NCI-H748 (cell line): ENCODE measurements at regions not wholly inside any gene's neighbourhood (a gene's known extent, or its start where the extent isn't known, plus 50 kb on each side); places are given as distances from the start of the nearest gene placed in this dataset.

Source experiments
- DNase-seq: peaks from one replicate; lab custom pipeline; 2025; ENCODE audit not compliant: unreplicated experiment; lab: John Stamatoyannopoulos, UW

- DNase-seq = no peak
Measured at GRCh38 chr9:78559449-78559885, 262.5 kb downstream of the PSAT1 start.

GRCh38 chr9:78562021-78562420 is 265.1 kb downstream of the PSAT1 start:
- no peak for DNase-seq

GRCh38 chr9:78563269-78563668 is 266.3 kb downstream of the PSAT1 start:
- DNase-seq = peak; percentile 35

- DNase-seq = no peak
Measured at GRCh38 chr9:78565481-78565880, 268.6 kb downstream of the PSAT1 start.

GRCh38 chr9:78566521-78566920 is 269.6 kb downstream of the PSAT1 start:
- no peak for DNase-seq

- DNase-seq = no peak
Measured at GRCh38 chr9:78566948-78567675, 270.2 kb downstream of the PSAT1 start.

- DNase-seq = no peak
Measured at GRCh38 chr9:78567693-78568092, 270.8 kb downstream of the PSAT1 start.

- DNase-seq = no peak
Measured at GRCh38 chr9:78568774-78569173, 271.8 kb downstream of the PSAT1 start.

GRCh38 chr9:78572266-78572665 is 275.3 kb downstream of the PSAT1 start:
- no peak for DNase-seq

- no peak for DNase-seq
Measured at GRCh38 chr9:78573205-78573604, 276.3 kb downstream of the PSAT1 start.

GRCh38 chr9:78573669-78574068 is 276.7 kb downstream of the PSAT1 start:
- no peak for DNase-seq

- DNase-seq = peak; percentile 38
Measured at GRCh38 chr9:78574354-78575045, 277.6 kb downstream of the PSAT1 start.

GRCh38 chr9:78575081-78575480 is 278.2 kb downstream of the PSAT1 start:
- no peak for DNase-seq

- no peak for DNase-seq
Measured at GRCh38 chr9:78575771-78576170, 278.8 kb downstream of the PSAT1 start.

- DNase-seq = no peak
Measured at GRCh38 chr9:78577156-78577906, 280.4 kb downstream of the PSAT1 start.

GRCh38 chr9:78578072-78578471 is 281.1 kb downstream of the PSAT1 start:
- DNase-seq = no peak

GRCh38 chr9:78582821-78583220 is 285.9 kb downstream of the PSAT1 start:
- no peak for DNase-seq

- DNase-seq = no peak
Measured at GRCh38 chr9:78584589-78584988, 287.7 kb downstream of the PSAT1 start.

GRCh38 chr9:78585909-78586308 is 289.0 kb downstream of the PSAT1 start:
- no peak for DNase-seq

GRCh38 chr9:78590068-78590467 is 293.1 kb downstream of the PSAT1 start:
- no peak for DNase-seq

- no peak for DNase-seq
Measured at GRCh38 chr9:78592811-78593210, 295.9 kb downstream of the PSAT1 start.
